ENCODE measurements at regions not wholly inside any gene's neighbourhood (a gene's known extent, or its start where the extent isn't known, plus 50 kb on each side); places are given as distances from the start of the nearest gene placed in this dataset.
"Not testable (repeated sequence)": the region's sequence is repeated elsewhere in the genome, so short reads cannot be mapped to it uniquely, and the experiment has no call there.

DNA sequence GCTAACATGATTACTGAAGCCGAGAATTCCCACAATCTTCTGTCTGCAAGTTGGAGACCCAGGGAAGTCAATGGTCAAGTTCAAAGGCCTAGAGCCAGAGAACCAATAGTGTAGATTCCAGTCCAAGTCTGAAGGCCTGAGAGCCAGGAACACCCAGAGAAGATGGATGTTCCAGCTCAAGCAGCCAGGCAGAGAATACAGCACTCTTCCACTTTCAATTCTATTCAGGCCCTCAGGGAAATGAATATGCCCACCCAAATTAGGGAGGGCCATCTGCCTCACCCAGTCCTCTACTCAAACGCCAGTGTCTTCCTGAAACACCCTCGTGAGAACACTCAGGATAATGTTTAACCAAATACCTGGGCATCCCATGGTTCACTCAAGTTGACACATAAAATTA is 123.5 kb downstream of the THBS2 start:
- H3K4me3 Mint-ChIP-seq, result no peak overlapping the region
- ATAC-seq (ENCODE audit: low read depth) (no peak), DNase-seq (ENCODE audit: low spot score in 2 of 2) (no peak)
- no peaks in the 10 kb centered on the region for H3K4me1 Mint-ChIP-seq
- H3K9me3 Mint-ChIP-seq, result peaks cover 7% of the 10 kb centered on the region
- H3K36me3 Mint-ChIP-seq, result no peaks in the 10 kb centered on the region
- no peak overlapping the region for H3K27ac Mint-ChIP-seq
- peaks cover 1% of the 10 kb centered on the region for H3K27me3 Mint-ChIP-seq

DNA sequence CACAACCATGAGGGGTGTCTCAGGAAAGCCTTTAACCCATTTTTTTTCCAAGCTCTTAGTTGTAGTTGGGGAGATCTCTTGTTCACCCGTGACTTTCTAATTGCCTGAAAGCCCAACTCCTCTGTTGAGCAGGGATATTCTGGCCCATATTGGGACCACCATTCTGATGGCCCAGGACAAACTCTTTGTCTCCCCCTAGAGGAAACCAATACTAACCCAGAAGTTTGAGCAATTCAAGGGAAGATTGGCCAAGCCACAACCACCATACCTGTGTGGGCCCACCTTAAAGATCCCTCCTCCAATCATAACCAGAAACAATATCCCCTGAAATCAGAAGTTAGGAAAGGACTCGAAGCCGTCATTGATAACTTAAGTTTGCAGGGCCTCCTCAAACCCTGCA is 132.6 kb downstream of the THBS2 start:
- ATAC-seq (ENCODE audit: low read depth) (no peak), DNase-seq (ENCODE audit: low spot score in 2 of 2) (no peak)
- Mint-ChIP-seq H3K4me3 (no peak overlapping the region), H3K36me3 (no peaks in the 10 kb centered on the region), H3K4me1 (no peaks in the 10 kb centered on the region), H3K27me3 (peaks cover 5% of the 10 kb centered on the region), H3K9me3 (no peaks in the 10 kb centered on the region), H3K27ac (no peak overlapping the region)

DNA sequence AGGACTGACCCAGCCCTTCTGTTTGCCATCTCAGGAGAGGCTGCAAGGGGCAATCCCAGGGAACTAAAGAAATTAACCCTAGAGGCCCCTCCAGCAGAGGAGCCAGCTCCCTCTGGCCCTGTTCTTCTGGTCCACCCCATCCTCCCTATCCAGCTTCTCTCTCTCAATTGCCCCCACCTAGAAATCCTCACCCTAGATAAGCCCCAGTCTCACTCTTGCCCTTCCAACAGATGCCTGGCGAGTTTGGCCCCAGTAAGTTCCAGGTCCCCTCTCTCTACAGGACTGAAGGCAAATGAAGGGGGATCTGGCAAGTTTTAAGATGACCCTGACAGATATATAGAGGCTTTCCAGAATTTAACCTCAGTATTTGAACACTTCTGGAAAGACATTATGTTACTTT is 134.0 kb downstream of the THBS2 start:
- no peaks in the 10 kb centered on the region for H3K36me3 Mint-ChIP-seq

DNA sequence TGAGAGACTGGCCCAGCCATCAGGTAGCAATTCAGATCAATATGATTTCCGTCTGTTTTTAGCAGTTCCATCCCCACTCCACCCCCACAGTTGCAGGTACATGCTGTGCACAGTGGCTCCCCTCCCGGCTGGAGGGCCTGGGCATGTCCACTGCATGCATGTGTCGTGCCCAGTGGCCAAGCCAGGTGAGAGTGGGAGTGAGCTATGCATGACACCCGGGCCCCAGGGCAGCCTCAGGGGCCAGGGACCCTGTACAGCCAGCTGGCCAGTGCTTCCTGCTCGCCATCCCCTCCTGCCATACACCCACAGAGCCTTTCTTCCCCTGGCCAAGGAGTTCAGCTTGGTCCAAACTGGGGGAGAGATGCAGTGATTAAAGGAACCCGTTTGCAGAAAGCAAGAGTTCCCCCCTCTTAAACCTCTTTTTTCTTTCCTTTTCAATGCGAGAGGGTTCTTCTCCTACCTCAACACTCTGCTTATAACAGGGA is 135.3 kb downstream of the THBS2 start:
- H3K4me3 Mint-ChIP-seq, result no peak overlapping the region

More for the DNA sequence above, 134.0 kb downstream of the THBS2 start:
- Mint-ChIP-seq H3K4me1 (no peaks in the 10 kb centered on the region), H3K27ac (no peak overlapping the region), H3K27me3 (peaks cover 5% of the 10 kb centered on the region), H3K4me3 (no peak overlapping the region), H3K9me3 (no peaks in the 10 kb centered on the region)
- ATAC-seq (ENCODE audit: low read depth) (no peak), DNase-seq (ENCODE audit: low spot score in 2 of 2) (no peak)

DNA sequence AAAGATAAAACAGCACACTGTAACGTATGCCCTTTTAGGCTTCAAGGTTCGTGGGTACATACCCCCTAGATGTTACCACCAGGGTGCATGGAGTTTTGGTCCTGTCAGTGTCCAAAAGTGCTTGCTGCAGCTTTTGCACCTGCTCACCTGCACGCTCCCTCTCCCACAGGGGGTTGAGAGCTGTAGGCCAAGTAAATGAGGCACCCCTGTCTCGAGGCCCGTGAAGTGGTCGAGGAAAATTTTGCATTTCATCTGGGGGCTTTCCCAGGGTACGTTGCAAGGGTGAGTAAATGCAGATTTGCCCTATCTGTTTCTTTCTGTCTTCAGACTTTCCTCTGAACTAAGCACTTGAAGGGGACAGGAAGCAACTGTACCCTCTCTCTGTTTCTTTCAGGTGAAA is 136.0 kb downstream of the THBS2 start:
- H3K4me1 Mint-ChIP-seq, result no peaks in the 10 kb centered on the region
- no peak overlapping the region for H3K27ac Mint-ChIP-seq
- DNase-seq (ENCODE audit: low spot score in 2 of 2), result no peak
- no peaks in the 10 kb centered on the region for H3K36me3 Mint-ChIP-seq
- H3K9me3 Mint-ChIP-seq, result no peaks in the 10 kb centered on the region
- no peak for ATAC-seq (ENCODE audit: low read depth)
- H3K4me3 Mint-ChIP-seq, result no peak overlapping the region
- H3K27me3 Mint-ChIP-seq, result peaks cover 5% of the 10 kb centered on the region

More for the DNA sequence above, 135.3 kb downstream of the THBS2 start:
- no peaks in the 10 kb centered on the region for H3K4me1 Mint-ChIP-seq
- no peak for DNase-seq (ENCODE audit: low spot score in 2 of 2)
- peaks cover 5% of the 10 kb centered on the region for H3K27me3 Mint-ChIP-seq
- no peak for ATAC-seq (ENCODE audit: low read depth)
- no peak overlapping the region for H3K27ac Mint-ChIP-seq
- H3K36me3 Mint-ChIP-seq, result no peaks in the 10 kb centered on the region
- no peaks in the 10 kb centered on the region for H3K9me3 Mint-ChIP-seq

DNA sequence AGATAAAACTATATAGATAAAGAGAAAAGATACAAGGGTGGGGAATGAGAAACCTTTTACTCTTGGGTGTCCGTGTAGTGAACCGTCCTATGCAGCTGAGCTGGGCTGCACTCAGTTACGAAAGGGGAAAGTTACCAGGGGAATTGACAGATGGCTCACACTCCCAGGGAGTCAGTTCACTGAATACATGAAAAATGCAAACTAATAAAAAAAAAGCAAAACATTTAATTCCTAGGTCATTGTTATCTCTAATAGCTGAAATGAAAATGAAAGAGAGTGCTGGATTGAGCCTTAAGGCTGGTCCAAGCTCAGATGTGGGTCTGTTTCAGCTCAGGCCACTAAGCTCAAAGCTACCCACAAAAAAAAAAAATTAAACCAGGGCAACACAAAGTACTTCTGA is 138.0 kb downstream of the THBS2 start:
- Mint-ChIP-seq H3K4me3 (no peak overlapping the region), H3K27ac (no peak overlapping the region), H3K27me3 (no peaks in the 10 kb centered on the region), H3K4me1 (no peaks in the 10 kb centered on the region), H3K9me3 (no peaks in the 10 kb centered on the region), H3K36me3 (no peaks in the 10 kb centered on the region)
- no peak for ATAC-seq (ENCODE audit: low read depth)
- no peak for DNase-seq (ENCODE audit: low spot score in 2 of 2)

DNA sequence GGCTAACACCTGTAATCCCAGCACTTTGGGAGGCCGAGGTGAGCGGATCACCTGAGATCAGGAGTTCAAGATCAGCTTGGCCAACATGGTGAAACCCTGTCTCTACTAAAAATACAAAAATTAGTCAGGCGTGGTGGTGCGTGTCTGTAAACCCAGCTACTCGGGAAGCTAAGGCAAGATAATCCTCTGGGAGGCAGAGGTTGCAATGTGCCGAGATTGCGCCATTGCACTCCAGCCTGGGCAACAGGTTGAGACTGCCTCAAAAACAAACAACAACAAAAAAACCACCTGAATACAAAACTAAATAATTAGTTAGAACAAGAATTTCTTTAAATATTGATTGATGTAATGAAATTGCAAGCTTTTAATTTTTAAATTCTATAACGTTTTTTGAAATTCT is 139.0 kb downstream of the THBS2 start:
- H3K4me1 Mint-ChIP-seq; H3K27ac Mint-ChIP-seq; ATAC-seq (ENCODE audit: low read depth); H3K36me3 Mint-ChIP-seq; H3K9me3 Mint-ChIP-seq; H3K27me3 Mint-ChIP-seq; DNase-seq (ENCODE audit: low spot score in 2 of 2); H3K4me3 Mint-ChIP-seq: not testable (repeated sequence)

DNA sequence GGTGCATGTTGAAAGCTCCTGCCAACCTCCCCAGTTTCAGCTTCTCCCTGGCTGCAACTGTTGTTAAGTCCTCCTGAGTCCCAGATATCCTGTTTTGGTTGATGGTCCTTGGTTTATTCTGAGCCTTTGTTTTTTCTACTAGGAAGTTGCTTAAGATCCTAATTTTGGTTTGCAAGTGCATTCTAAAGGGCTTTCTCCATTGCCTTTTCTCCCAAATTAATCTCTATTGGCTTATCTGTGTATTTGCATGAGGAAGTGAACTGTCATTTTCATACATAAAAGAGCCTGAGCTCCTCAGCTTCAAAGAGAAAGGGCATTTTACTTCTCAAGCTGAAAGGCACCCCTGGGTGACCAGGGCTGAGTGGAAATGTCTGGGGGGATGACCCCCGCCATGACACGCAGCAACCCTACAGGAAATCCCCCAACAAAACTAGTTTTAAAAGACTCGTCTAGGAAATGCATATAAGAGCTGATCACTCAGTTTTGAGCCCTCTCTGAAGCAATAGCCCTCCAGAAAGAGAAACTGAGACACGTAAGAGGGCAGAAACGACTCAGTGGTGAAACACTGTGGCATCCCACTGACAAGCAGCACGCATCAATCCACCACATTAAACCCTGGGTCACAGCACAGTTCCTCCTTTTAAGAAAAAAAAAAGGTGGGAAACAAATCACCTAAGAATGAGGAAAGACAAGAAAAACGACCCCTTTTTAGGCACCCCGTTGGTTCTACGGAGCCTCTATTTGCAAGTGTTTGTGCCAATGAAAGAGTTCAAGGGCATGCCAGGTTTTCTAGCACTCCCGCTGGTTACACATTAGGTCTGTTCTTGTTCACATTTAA is 140.9 kb downstream of the THBS2 start:
- no peaks in the 10 kb centered on the region for H3K4me1 Mint-ChIP-seq
- H3K4me3 Mint-ChIP-seq, result no peak overlapping the region
- no peak overlapping the region for H3K27ac Mint-ChIP-seq
- DNase-seq (ENCODE audit: low spot score in 2 of 2) (no peak), ATAC-seq (ENCODE audit: low read depth) (no peak)
- peaks cover 2% of the 10 kb centered on the region for H3K27me3 Mint-ChIP-seq
- no peaks in the 10 kb centered on the region for H3K36me3 Mint-ChIP-seq
- H3K9me3 Mint-ChIP-seq, result peaks cover 5% of the 10 kb centered on the region

DNA sequence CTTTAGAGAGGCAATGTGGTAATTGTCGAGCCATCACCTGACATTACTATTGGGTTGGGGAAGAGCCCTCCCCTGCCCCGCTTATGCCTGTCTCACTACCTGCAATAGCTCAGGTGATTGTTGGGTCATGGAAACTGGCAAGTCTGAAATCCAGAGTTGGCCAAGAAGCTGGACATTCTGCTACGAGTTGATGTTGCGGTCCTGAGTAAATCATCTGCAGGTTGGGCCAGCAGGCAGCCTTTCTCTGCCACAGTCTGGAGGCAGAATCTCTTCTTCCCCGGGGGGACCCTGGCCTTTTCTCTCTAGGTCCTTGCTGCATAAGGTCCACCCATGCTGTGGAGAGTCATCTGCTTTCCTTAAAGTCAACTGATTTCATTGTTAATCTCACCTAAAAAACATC is 142.4 kb downstream of the THBS2 start:
- no peak for DNase-seq (ENCODE audit: low spot score in 2 of 2)
- Mint-ChIP-seq H3K27ac (no peak overlapping the region), H3K4me1 (no peaks in the 10 kb centered on the region), H3K36me3 (no peaks in the 10 kb centered on the region), H3K4me3 (no peak overlapping the region), H3K9me3 (peaks cover 5% of the 10 kb centered on the region), H3K27me3 (peaks cover 2% of the 10 kb centered on the region)
- no peak for ATAC-seq (ENCODE audit: low read depth)

DNA sequence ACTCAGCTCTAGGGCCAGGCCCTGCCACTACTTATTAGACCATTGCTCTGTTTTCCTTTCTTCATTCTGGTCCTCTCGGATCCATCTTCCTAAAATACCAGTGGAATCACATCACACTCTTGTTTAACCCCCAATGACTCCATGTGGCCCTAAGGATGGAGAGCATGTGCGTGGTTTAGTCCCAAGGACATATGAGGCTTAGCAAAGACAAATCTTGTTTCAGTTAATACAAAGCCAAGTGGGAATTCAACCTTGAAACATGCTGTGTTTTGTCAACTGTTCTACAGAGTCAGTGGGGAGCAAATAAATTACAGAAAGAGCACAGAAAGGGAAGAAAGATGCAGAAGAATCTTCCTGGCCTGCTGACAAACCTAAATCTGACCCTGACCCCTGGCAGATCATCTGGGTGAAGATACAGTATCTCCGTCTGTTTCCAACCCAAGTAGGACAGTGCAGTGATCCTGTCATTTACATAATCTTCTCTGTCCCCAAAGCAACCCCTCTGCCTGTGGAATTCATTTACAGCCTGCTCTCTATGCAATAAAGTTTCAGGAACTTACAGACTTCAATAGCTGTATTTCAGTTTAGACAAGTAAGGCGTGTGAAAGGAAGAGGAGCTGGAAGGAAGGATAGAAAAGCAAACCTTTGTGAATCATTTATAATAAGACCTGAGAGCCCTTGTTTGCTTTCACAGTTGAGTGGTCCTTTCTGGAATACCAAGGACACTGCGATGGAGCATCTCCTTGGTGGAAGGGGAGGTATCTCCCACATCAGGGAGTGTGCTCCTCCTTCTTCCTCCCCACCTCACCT is 144.0 kb downstream of the THBS2 start:
- peaks cover 2% of the 10 kb centered on the region for H3K27me3 Mint-ChIP-seq
- DNase-seq (ENCODE audit: low spot score in 2 of 2), result no peak
- no peaks in the 10 kb centered on the region for H3K4me1 Mint-ChIP-seq
- no peaks in the 10 kb centered on the region for H3K36me3 Mint-ChIP-seq
- no peak for ATAC-seq (ENCODE audit: low read depth)
- no peak overlapping the region for H3K27ac Mint-ChIP-seq
- peaks cover 5% of the 10 kb centered on the region for H3K9me3 Mint-ChIP-seq
- no peak overlapping the region for H3K4me3 Mint-ChIP-seq

DNA sequence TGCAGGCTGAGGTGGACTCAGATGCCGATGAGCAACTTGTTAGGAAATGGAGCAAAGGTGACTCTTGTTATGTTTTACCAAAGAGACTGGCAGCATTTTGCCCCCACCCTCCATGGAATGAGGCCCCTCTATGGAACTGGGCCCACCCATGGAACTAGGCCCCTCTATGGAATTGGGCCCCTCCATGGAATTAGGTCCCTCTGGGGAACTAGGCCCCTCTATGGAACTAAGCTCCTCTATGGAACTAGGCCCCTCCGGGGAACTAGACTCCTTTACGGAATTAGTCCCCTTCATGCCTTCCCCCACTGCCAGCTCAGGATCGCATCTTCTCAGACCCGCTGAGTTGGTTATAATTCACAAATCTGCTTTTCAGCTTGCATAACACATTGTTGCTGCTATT is 144.9 kb downstream of the THBS2 start:
- Mint-ChIP-seq H3K9me3 (peaks cover 5% of the 10 kb centered on the region), H3K27me3 (peaks cover 2% of the 10 kb centered on the region), H3K36me3 (no peaks in the 10 kb centered on the region), H3K4me3 (no peak overlapping the region), H3K4me1 (no peaks in the 10 kb centered on the region), H3K27ac (no peak overlapping the region)
- no peak for ATAC-seq (ENCODE audit: low read depth)
- no peak for DNase-seq (ENCODE audit: low spot score in 2 of 2)

DNA sequence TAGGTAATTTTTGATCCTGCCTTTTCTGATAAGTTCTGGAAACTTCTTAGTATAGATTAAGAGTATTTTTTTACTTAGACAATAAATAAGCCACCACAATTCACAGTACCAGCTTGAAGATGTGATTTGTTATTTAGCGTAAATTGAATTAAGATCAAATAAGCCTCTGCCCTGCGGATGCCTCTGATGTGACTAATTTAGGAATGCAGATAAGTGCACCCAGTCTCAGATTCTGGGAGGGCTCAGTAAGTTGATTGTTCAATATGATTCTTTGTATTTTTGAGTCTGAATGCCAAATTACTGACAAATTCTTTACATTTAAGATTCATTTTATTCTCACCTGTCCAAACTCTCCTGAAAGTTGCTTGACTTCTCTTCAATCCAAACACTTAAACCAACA is 147.5 kb downstream of the THBS2 start:
- H3K27me3 Mint-ChIP-seq, result peaks cover 5% of the 10 kb centered on the region
- H3K27ac Mint-ChIP-seq, result no peak overlapping the region
- peaks cover 7% of the 10 kb centered on the region for H3K9me3 Mint-ChIP-seq
- H3K4me3 Mint-ChIP-seq, result no peak overlapping the region
- no peaks in the 10 kb centered on the region for H3K4me1 Mint-ChIP-seq
- DNase-seq (ENCODE audit: low spot score in 2 of 2), result no peak
- ATAC-seq (ENCODE audit: low read depth), result no peak
- H3K36me3 Mint-ChIP-seq, result no peaks in the 10 kb centered on the region

DNA sequence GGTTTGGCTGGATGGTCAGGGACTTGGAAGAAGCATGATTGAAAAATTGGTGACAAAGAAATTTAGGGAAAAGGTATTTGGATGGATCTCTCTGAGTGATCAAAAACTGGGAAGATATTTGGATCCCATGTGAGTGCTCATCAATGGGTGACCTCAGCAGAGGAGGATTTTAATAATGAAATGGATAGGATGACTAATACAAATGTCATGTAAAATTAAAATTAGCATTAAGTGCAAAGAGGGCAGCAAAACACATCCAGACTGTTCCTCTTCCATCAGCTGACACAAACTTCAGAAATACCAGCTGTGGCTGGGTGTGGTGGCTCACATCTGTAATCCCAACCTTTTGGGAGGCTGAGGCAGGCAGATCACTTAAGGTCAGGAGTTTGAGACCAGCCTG is 151.7 kb downstream of the THBS2 start:
- no peak for DNase-seq (ENCODE audit: low spot score in 2 of 2)
- H3K36me3 Mint-ChIP-seq, result no peaks in the 10 kb centered on the region
- no peak overlapping the region for H3K4me3 Mint-ChIP-seq

DNA sequence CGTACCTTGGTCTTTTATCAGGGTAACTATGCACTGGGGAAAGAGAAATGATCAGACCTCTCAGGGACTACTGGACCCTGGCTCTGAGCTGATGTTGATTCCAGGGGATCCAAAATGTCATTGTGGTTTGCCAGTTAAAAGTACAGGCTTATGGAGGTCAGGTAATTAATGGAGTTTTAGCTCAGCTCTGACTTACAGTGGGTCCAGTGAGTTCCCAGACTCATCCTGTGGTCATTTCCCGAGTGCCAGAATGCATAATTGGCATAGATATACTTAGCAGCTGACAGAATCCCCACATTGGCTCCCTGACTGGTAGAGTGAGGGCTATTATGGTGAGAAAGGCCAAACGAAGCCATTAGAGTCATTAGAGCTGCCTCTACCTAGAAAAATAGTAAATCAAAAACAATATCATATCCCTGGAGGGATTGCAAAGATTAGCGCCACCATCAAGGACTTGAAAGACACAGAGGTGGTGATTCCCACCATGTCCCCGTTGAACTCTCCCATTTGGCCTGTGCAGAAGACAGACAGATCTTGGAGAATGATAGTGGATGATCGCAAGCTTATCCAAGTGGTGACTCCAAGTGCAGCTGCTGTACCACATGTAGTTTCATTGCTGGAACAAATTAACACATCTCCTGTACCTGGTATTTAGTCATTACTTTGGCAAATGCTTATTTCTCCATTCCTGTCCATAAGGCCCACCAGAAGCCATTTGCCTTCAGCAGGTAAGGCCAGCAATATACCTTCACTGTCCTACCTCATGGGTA is 152.4 kb downstream of the THBS2 start:
- Mint-ChIP-seq H3K4me1 (no peaks in the 10 kb centered on the region), H3K4me3 (no peak overlapping the region), H3K27ac (no peak overlapping the region), H3K36me3 (no peaks in the 10 kb centered on the region), H3K27me3 (peaks cover 2% of the 10 kb centered on the region), H3K9me3 (peaks cover 2% of the 10 kb centered on the region)
- DNase-seq (ENCODE audit: low spot score in 2 of 2) (no peak), ATAC-seq (ENCODE audit: low read depth) (no peak)

More for the DNA sequence above, 151.7 kb downstream of the THBS2 start:
- Mint-ChIP-seq H3K9me3 (peaks cover 2% of the 10 kb centered on the region), H3K27me3 (peaks cover 2% of the 10 kb centered on the region), H3K27ac (no peak overlapping the region), H3K4me1 (no peaks in the 10 kb centered on the region)
- no peak for ATAC-seq (ENCODE audit: low read depth)
